ENCODE measurements at regions not wholly inside any gene's neighbourhood (a gene's known extent, or its start where the extent isn't known, plus 50 kb on each side); places are given as distances from the start of the nearest gene placed in this dataset.

- WGBS (ENCODE audit: low lambda C conversion rate), result 15% methylated on average over 8 of the region's 8 CpGs
- POLR2A ChIA-PET, result no interaction called here
- no peaks in the 10 kb centered on the region for H3K79me2 ChIP-seq (ENCODE audit: insufficient read depth, low read length)
- intact Hi-C loops (cut with micrococcal nuclease; ENCODE audit: unreplicated experiment), result no loop called here
- H3K36me3 ChIP-seq (replicated peaks in 1 of 2; ENCODE audit: control insufficient read depth in 1 of 2, insufficient read depth in 2 of 2, low read length in 2 of 2), result no peaks in the 10 kb centered on the region
- CTCF ChIA-PET (ENCODE audit: low intra/inter-chr PET ratio, low total read pairs), result no interaction called here
- no peaks in the 10 kb centered on the region for H3K9me3 ChIP-seq (ENCODE audit: low read length)
- no peaks in the 10 kb centered on the region for H4K20me1 ChIP-seq (ENCODE audit: insufficient read depth, low read length)
- H3K4me2 ChIP-seq (ENCODE audit: low read depth, low read length), result no peak overlapping the region
- TF ChIP-seq ZNF740 (CRISPR knock-in tag; IDR thresholded peaks at IDR 0.05), result no peak
- no peak for TF ChIP-seq ZNF414 (CRISPR knock-in tag; IDR thresholded peaks at IDR 0.05)
- no TSS peak for BruUV-seq (replicated peaks)
- H2AFZ ChIP-seq (ENCODE audit: low read length), result no peak overlapping the region
- no peaks in the 10 kb centered on the region for H3K27me3 ChIP-seq (ENCODE audit: control insufficient read depth in 1 of 2, insufficient read depth in 2 of 2, low read length in 2 of 2)
- no peak overlapping the region for H3K27ac ChIP-seq (ENCODE audit: extremely low read length, insufficient read depth, low read length)
- H3K4me3 ChIP-seq (replicated peaks in 1 of 3; ENCODE audit: insufficient read depth in 1 of 3, low read depth in 2 of 3, low read length in 3 of 3), result no peak overlapping the region
- no peak overlapping the region for H3K9ac ChIP-seq (ENCODE audit: insufficient read depth, low read depth, low read length)
- in situ Hi-C loops (cut with HindIII; ENCODE audit: extremely low pct_ligation_motif_present, low pct_unique_long_range_greater_than_20kb), result no loop called here
- ATAC-seq (no peak), DNase-seq (ENCODE audit: low spot score) (no peak), FAIRE-seq (no peak)
- no peaks in the 10 kb centered on the region for H3K4me1 ChIP-seq (ENCODE audit: insufficient read depth, low read length)
These were observed 418.5 kb downstream of the RWDD3 start for GRCh38 chr1:95652423-95652965.

- Histone ChIP-seq H3K4me2 (ENCODE audit: low read depth, low read length) (no peak overlapping the region), H3K4me1 (ENCODE audit: insufficient read depth, low read length) (no peaks in the 10 kb centered on the region), H3K27ac (ENCODE audit: extremely low read length, insufficient read depth, low read length) (no peak overlapping the region), H3K9me3 (ENCODE audit: low read length) (no peaks in the 10 kb centered on the region), H3K27me3 (ENCODE audit: control insufficient read depth in 1 of 2, insufficient read depth in 2 of 2, low read length in 2 of 2) (no peaks in the 10 kb centered on the region), H2AFZ (ENCODE audit: low read length) (no peak overlapping the region), H3K9ac (ENCODE audit: insufficient read depth, low read depth, low read length) (no peak overlapping the region), H3K79me2 (ENCODE audit: insufficient read depth, low read length) (no peaks in the 10 kb centered on the region), H4K20me1 (ENCODE audit: insufficient read depth, low read length) (no peaks in the 10 kb centered on the region), H3K4me3 (replicated peaks in 1 of 3; ENCODE audit: insufficient read depth in 1 of 3, low read depth in 2 of 3, low read length in 3 of 3) (no peak overlapping the region), H3K36me3 (replicated peaks in 1 of 2; ENCODE audit: control insufficient read depth in 1 of 2, insufficient read depth in 2 of 2, low read length in 2 of 2) (no peaks in the 10 kb centered on the region)
- ATAC-seq (no peak), FAIRE-seq (no peak), DNase-seq (ENCODE audit: low spot score) (no peak)
- no TSS peak for BruUV-seq (replicated peaks)
- TF ChIP-seq MYPOP (CRISPR knock-in tag; IDR thresholded peaks at IDR 0.05) (no peak), POGK (CRISPR knock-in tag; conservative IDR thresholded peaks at IDR 0.05) (no peak), ZNF687 (CRISPR knock-in tag; IDR thresholded peaks at IDR 0.05) (no peak), DDIT3 (CRISPR knock-in tag; IDR thresholded peaks at IDR 0.05) (no peak), KMT2B (CRISPR knock-in tag; IDR thresholded peaks at IDR 0.05) (no peak), SALL1 (CRISPR knock-in tag; IDR thresholded peaks at IDR 0.05) (no peak)
- 8% methylated on average over 4 of the region's 4 CpGs for WGBS (ENCODE audit: low lambda C conversion rate)
- intact Hi-C loops (cut with micrococcal nuclease; ENCODE audit: unreplicated experiment), result no loop called here
- CTCF ChIA-PET (ENCODE audit: low intra/inter-chr PET ratio, low total read pairs), result no interaction called here
- POLR2A ChIA-PET, result no interaction called here
- in situ Hi-C loops (cut with HindIII; ENCODE audit: extremely low pct_ligation_motif_present, low pct_unique_long_range_greater_than_20kb), result no loop called here
These were observed 419.6 kb downstream of the RWDD3 start for GRCh38 chr1:95653618-95654017.
